ENCODE measurements at regions not wholly inside any gene's neighbourhood (a gene's known extent, or its start where the extent isn't known, plus 50 kb on each side); places are given as distances from the start of the nearest gene placed in this dataset.

- intact Hi-C loops (cut with DNase I): no loop called here
- no peak overlapping the region for H3K27ac ChIP-seq
- 85 to 92% methylated on average over 2 of the region's 2 CpGs for WGBS, 2 donors
Observed at GRCh38 chr18:28767727-28768211, 590.8 kb upstream of the CDH2 start.

DNA sequence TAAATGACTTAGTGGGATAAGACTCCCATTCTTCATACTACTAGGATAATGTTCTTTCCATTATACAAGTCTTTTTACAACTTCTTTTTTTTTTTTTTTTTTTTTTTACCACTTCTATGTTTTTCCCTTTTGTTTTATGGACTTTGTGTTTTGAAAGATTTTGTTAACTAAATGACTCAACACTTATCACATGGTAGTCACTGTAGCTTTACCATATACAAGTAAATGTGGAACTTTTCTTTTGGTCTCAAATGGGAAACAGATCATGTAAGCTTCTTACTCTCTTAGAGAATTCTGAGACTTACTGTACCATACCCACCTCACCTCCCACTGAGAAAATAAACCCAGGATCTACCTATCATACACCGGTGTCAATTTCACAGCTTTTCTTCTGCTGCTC lies 590.3 kb upstream of the CDH2 start:
- Histone ChIP-seq H3K9me3 (no peaks in the 10 kb centered on the region), H3K27me3 (no peaks in the 10 kb centered on the region), H3K36me3 (no peaks in the 10 kb centered on the region), H3K4me1 (no peaks in the 10 kb centered on the region), H3K27ac (no peak overlapping the region), H3K4me3 (replicated peaks in 1 of 3) (no peak overlapping the region)
- 88 to 98% methylated on average over 1 of the region's 1 CpG for WGBS, 2 donors
- no peak for DNase-seq
- intact Hi-C loops (cut with DNase I): no loop called here
- TF ChIP-seq CTCF (IDR thresholded peaks at IDR 0.05): no peak

More at GRCh38 chr18:28767727-28768211, 590.8 kb upstream of the CDH2 start:
- no peak for TF ChIP-seq POLR2A (IDR thresholded peaks at IDR 0.05)
- no peak for TF ChIP-seq CTCF (IDR thresholded peaks at IDR 0.05)
- DNase-seq: no peak
- Histone ChIP-seq H3K4me3 (replicated peaks in 1 of 3) (no peak overlapping the region), H3K36me3 (no peaks in the 10 kb centered on the region), H3K27me3 (no peaks in the 10 kb centered on the region), H3K4me1 (no peaks in the 10 kb centered on the region), H3K9me3 (no peaks in the 10 kb centered on the region)

- TF ChIP-seq POLR2A (IDR thresholded peaks at IDR 0.05) (no peak), CTCF (IDR thresholded peaks at IDR 0.05) (no peak)
- DNase-seq: no peak
- no peaks in the 10 kb centered on the region for H3K27me3 ChIP-seq
- no peaks in the 10 kb centered on the region for H3K4me1 ChIP-seq
- no peak overlapping the region for H3K4me3 ChIP-seq (replicated peaks in 1 of 3)
- H3K9me3 ChIP-seq: no peaks in the 10 kb centered on the region
- H3K36me3 ChIP-seq: no peaks in the 10 kb centered on the region
- H3K27ac ChIP-seq: no peak overlapping the region
- intact Hi-C loops (cut with DNase I): no loop called here
Observed at GRCh38 chr18:28766721-28767120, 589.8 kb upstream of the CDH2 start.

DNA sequence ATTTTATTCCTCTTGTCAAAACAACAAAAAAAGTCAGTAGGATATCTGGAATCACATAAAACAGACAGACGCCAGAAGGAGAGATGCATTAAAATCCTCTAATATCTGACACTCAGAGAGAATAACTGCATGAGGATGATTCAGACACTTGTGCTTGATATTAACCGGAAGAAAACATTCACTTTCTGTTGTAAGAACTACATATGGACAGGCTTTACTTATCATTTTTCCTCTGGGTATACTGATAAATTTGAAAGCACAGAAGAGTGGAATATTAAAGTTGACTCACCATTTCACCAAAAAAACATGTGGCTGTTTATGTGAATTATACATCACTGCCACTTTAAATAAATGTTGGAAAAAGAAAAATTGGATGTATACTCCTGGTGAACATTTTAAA lies 589.1 kb upstream of the CDH2 start:
- no peaks in the 10 kb centered on the region for H3K36me3 ChIP-seq
- no peak overlapping the region for H3K4me3 ChIP-seq (replicated peaks in 1 of 3)
- H3K27me3 ChIP-seq: no peaks in the 10 kb centered on the region
- TF ChIP-seq CTCF (IDR thresholded peaks at IDR 0.05) (no peak), POLR2A (IDR thresholded peaks at IDR 0.05) (no peak)
- WGBS, 2 donors: 65 to 84% methylated on average over 2 of the region's 2 CpGs
- H3K27ac ChIP-seq: no peak overlapping the region
- no peaks in the 10 kb centered on the region for H3K9me3 ChIP-seq
- no peaks in the 10 kb centered on the region for H3K4me1 ChIP-seq
- DNase-seq: no peak
- intact Hi-C loops (cut with DNase I): no loop called here

DNA sequence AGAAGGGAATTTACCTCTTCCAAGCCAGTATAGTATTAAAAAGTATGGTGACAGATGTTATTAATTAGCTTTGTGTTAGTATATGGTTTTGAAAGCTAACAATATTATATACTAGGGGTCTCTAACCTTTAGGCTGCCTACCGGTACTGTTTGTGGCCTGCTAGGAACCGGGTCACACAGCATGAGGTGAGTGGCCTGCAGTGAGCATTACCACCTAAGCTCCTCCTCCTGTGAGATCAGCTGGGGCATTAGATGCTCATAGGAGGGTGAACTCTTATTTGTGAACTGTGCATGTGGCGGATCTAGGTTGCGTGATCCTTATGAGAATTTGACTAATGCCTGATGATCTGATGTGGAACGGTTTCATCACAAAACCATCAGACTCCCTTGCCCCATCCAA lies 583.4 kb upstream of the CDH2 start:
- Histone ChIP-seq H3K4me3 (replicated peaks in 1 of 3) (no peak overlapping the region), H3K4me1 (no peaks in the 10 kb centered on the region), H3K27ac (no peak overlapping the region), H3K36me3 (no peaks in the 10 kb centered on the region), H3K27me3 (no peaks in the 10 kb centered on the region), H3K9me3 (no peaks in the 10 kb centered on the region)
- intact Hi-C loops (cut with DNase I): no loop called here
- no peak for DNase-seq
- no peak for TF ChIP-seq CTCF (IDR thresholded peaks at IDR 0.05)
- TF ChIP-seq POLR2A (IDR thresholded peaks at IDR 0.05): no peak
- WGBS, 2 donors: 80 to 81% methylated on average over 5 of the region's 5 CpGs
